CD4-positive, alpha-beta T cell treated with Interleukin-15 for 4 hours (primary cell): ENCODE measurements at regions not wholly inside any gene's neighbourhood (a gene's known extent, or its start where the extent isn't known, plus 50 kb on each side); places are given as distances from the start of the nearest gene placed in this dataset.
"Not testable (repeated sequence)": the region's sequence is repeated elsewhere in the genome, so short reads cannot be mapped to it uniquely, and the experiment has no call there.

Experiments used
- DNase-seq: peaks from one replicate; pipeline ENCODE4 v3.0.0-alpha.2; 2020; ENCODE audit warnings: low spot score

- DNase-seq: no peak
These were observed 248.8 kb downstream of the RDH14 start for GRCh38 chr2:18311420-18312195.

DNA sequence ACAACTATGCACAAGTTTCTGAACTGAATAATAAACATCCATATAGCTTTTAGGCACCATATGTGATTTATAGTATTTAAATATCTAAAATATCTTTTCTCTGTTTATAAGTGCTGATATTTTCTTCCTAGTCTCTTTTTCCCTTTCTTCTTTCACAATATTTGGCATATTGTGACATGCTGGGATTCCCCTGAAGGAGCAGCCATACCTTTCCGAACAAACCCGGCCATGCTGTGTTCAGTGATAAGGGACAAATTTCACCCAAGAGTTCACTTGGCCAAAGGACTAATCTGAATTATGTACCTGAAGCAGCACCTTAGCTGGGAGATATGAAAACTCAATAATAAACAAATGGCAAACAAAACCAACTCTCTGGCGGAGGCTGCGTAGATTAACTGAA is 250.8 kb downstream of the RDH14 start:
- no peak for DNase-seq

- DNase-seq: no peak
These were observed 251.3 kb downstream of the RDH14 start for GRCh38 chr2:18309188-18309587.

GRCh38 chr2:18304849-18305248 is 255.6 kb downstream of the RDH14 start:
- DNase-seq: no peak

DNA sequence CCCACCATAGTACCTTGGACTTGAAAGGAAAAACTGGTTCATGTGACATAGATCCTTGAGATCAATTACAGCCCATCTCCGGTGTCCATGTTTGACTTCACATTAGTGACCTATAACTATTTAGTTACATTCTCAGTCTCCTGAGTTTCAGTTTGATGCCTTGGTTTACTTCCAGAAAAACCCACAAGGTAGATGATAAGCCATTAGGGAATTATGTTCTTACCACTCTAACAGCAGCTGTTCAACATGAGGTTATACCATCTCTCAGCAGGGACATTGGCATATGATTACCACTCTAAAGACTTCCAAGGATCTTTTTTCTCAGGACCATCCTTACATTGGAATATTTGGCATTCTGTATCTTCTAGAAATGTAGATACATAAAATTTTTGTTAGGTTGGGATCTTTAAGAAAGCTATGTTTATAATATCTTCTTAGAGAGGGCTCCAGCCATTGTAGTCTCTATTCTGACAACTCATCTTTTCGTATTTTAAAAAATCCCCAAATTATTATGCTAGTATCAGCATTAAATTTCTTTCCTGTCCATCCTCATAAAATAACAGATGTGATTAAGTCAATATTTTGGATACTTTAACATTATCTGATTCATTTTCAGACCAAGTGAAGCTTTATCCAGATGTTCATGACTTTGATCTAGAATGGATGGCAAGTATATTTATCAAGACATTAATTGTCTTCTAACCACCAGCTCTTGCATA is 258.9 kb downstream of the RDH14 start:
- DNase-seq: no peak

DNA sequence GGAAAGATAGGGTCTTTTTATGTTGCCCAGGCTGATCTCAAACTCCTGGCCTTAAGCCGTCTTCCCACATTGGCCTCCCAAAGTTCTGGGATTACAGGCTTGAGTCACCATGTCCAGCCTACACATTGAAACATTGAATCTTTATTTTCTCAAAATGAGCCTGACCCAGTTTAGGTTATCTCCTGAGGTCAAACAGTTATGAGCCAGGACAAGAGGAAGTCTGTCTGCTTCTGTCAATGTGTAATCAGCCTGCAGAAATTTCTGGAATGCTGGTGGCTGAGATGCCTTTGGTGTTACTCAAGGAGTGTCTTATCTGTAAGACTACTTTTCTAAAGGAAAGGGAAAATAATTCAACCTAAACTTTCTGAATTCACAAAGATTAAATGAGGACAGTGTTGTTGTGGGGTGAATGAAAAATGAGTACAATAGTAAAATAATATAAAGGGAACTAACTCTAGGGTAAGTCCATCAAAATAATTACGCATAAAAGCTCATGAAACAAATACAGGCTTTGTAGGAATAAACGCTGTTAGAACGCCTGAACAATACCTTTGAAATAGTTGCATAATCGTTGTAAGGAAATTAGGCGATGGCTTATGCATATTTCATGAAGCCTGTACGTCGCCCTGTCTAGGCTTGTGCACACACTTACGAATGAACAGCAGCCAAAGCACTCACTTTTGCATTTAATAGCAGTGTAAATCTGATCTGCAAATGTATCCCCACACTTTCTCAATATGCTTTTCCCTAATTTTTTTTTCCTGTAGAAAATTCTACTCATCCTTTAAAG is 260.8 kb downstream of the RDH14 start:
- DNase-seq: no peak

DNA sequence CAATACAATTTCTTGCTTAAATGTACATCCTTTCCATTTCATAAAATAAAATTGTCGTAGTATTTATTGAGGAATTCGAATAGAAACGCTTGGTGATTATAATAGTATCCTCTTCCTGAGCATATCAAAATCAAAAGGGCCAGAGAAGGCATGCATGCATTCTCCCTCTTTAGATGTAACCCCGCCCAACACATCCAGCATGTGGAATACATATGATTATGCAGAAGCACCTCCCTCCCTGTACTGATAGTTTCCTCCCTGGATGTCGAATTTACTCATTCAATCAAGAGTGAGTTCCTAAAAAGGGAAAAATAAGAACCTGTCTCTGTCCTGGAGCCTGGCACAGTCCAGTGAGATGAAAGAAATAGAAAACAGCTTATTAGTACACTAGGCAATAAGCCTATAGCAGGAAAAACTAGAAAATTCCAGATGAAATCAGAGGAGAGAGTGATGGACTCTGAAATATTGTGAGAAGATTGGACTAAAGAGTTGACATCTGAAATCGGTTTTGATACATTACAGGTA is 262.9 kb downstream of the RDH14 start:
- DNase-seq: no peak

- no peak for DNase-seq
These were observed 270.1 kb downstream of the RDH14 start for GRCh38 chr2:18290386-18290785.

- no peak for DNase-seq
These were observed 273.6 kb downstream of the RDH14 start for GRCh38 chr2:18286897-18287296.

DNA sequence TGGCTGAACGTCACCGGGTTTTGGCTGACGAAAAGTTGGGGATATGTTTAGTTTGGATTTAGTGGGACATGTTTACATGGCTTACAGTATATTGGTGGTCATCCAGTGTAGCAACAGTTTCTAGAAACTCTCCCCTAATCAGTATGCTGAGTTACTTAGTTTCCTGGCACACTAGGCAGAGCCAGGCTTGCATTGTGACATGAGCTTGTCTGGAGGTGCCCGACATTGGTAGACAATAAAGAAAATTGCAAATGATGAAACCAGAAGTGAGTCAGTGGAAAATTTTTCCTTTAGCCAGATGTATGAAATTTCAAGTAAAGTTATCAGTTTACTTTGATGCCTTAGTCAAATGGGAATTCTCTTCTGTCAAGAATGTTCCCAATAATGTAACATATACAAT is 276.1 kb downstream of the RDH14 start:
- no peak for DNase-seq

DNA sequence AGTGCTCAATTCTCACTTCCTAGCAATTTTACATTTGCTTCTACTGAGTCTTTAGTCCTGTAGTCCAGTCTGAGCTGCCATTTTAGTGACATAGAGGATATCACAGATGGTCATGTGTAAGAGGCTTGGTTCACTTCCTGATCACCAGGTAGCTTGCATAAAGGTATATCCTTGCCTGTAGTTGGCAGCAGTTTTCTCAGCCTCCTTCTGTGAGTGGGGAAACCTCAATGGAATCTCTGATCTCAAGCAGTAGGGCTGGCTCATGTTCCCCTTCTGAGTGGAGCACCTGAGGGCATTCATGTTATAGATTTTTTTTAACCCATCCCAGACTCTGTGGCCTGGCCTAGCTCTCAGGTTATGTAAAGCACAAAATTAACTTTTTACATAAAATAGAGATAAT is 278.4 kb downstream of the RDH14 start:
- no peak for DNase-seq

GRCh38 chr2:18276583-18277075 is 283.8 kb downstream of the RDH14 start:
- no peak for DNase-seq

GRCh38 chr2:18273205-18273604 is 287.2 kb downstream of the RDH14 start:
- no peak for DNase-seq

DNA sequence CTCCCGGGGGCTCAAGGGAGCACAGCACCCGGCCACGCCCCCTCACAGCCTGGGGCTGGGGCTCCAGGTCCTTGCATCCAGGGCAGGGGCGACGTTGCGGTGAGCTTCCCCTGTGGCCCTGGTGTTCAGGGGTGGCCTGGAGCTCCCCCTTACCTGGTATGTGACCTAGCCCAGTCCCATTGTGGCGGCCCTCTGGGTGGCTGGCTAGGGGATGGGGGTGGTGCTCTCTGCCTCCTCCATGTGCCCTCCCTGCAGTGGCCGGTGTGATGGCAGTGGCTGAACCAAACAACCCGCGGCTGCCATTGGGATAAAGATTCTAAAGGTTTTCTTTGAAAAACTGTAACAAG is 288.3 kb downstream of the RDH14 start:
- DNase-seq: no peak

- DNase-seq: no peak
These were observed 288.9 kb downstream of the RDH14 start for GRCh38 chr2:18271370-18272147.

GRCh38 chr2:18268400-18268799 is 292.1 kb downstream of the RDH14 start:
- no peak for DNase-seq

DNA sequence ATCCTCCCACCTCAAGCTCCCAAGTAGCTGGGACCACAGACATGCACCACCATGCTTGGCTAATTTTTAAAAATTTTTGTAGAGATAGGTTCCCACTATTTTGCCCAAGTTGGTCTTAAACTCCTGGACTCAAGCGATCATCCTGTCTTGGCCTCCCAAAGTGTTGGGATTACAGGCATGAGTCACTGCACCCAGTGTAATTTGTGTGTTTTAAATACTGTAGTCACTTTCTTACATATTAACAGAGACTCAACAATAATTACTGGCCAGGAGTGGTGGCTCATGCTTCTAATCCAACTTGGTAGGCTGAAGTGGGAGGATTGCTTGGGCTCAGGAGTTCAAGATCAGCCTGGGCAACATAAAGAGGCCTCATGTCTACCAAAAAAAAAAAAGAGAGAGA is 293.0 kb downstream of the RDH14 start:
- DNase-seq: no peak

DNA sequence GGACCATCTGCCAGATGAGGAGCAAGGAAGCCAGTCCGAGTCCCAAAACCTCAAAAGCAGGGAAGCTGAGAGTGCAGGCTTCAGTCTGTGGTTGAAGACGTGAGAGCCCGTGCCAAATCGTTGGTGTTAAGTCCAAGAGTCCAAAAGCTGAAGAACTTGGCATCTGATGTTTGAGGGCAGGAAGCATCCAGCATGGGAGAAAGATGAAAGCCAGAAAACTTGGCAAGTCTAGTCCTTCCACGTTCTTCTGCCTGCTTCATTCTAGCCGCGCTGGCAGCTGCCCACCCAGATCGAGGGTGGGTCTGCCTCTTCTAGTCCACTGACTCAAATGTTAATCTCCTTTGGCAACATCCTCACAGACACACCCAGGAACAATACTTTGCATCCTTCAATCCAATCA is 293.8 kb downstream of the RDH14 start:
- DNase-seq: not testable (repeated sequence)

GRCh38 chr2:18265614-18266586 is 294.6 kb downstream of the RDH14 start:
- no peak for DNase-seq

DNA sequence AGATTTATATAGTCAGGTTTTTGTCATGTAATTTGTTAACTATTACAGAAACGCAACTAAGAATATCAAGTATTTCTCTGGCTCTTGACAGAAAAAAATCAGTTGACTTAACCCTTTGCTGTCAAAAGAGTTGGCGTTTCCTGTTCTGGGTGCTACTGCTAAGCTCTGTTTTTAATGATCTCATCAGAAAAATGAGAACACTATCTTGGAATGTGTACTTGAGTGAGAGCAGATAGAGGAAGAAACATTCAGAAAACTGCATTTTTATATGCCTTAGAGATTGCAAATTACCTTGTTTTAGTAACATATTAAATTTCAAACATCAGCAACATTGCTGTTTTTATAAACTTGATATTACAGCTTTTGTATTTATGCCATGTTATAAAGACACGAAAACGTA is 297.9 kb downstream of the RDH14 start:
- DNase-seq: no peak
